Osteoblast (primary cell): ENCODE measurements at regions not wholly inside any gene's neighbourhood (a gene's known extent, or its start where the extent isn't known, plus 50 kb on each side); places are given as distances from the start of the nearest gene placed in this dataset.

Experiments
- DNase-seq: peaks from one replicate; pipeline ENCODE4 v3.0.0; 2011; ENCODE audit warnings: low spot score, mixed read lengths; ENCODE audit not compliant: insufficient read length; ENCODE audit errors: missing footprints
- H2AFZ ChIP-seq: 2 replicates; pipeline ENCODE4 v1.6.0; 2011; ENCODE audit warnings: mild to moderate bottlenecking, low read length
- H3K27ac ChIP-seq: 2 replicates; pipeline ENCODE4 v1.5.1; 2011; ENCODE audit warnings: mild to moderate bottlenecking, low read depth, low read length, moderate library complexity
- H3K27me3 ChIP-seq: 2 replicates; pipeline ENCODE4 v1.6.0; 2012; ENCODE audit warnings: mild to moderate bottlenecking, control low read depth, inconsistent platforms, low read length, moderate library complexity; ENCODE audit not compliant: insufficient read depth
- H3K36me3 ChIP-seq: 2 replicates; pipeline ENCODE4 v1.5.1; 2011; ENCODE audit warnings: mild to moderate bottlenecking, low read length, control low read depth, moderate library complexity; ENCODE audit not compliant: insufficient read depth
- H3K4me1 ChIP-seq: 2 replicates; pipeline ENCODE4 v1.5.1; 2011; ENCODE audit warnings: mild to moderate bottlenecking, low read length, control low read depth, moderate library complexity; ENCODE audit not compliant: insufficient read depth
- H3K4me2 ChIP-seq: 2 replicates; pipeline ENCODE4 v1.6.0; 2011; ENCODE audit warnings: mild to moderate bottlenecking, low read length; ENCODE audit not compliant: insufficient read depth
- H3K4me3 ChIP-seq: fragments of 200-600 bp; sonication (generic); 3 replicates; pipeline ENCODE4 v1.5.1; 2012; ENCODE audit warnings: mild to moderate bottlenecking, low read length, inconsistent platforms; ENCODE audit not compliant: insufficient read depth
- H3K79me2 ChIP-seq: 2 replicates; pipeline ENCODE4 v1.6.0; 2012; ENCODE audit warnings: mild to moderate bottlenecking, low read length, control low read depth, inconsistent platforms; ENCODE audit not compliant: insufficient read depth
- H3K9me3 ChIP-seq: 2 replicates; pipeline ENCODE4 v1.5.1; 2011; ENCODE audit warnings: low read depth, low read length, control low read depth
- H4K20me1 ChIP-seq: 2 replicates; pipeline ENCODE4 v1.6.0; 2012; ENCODE audit warnings: mild to moderate bottlenecking, low read length, control low read depth; ENCODE audit not compliant: insufficient read depth
- TF ChIP-seq, protein P1 (sequence below): IDR thresholded peaks from 2 replicates; pipeline ENCODE4 v1.5.1; 2011; ENCODE audit warnings: mild to moderate bottlenecking, low read depth, low read length, moderate library complexity; ENCODE audit errors: extremely low read depth

DNA sequence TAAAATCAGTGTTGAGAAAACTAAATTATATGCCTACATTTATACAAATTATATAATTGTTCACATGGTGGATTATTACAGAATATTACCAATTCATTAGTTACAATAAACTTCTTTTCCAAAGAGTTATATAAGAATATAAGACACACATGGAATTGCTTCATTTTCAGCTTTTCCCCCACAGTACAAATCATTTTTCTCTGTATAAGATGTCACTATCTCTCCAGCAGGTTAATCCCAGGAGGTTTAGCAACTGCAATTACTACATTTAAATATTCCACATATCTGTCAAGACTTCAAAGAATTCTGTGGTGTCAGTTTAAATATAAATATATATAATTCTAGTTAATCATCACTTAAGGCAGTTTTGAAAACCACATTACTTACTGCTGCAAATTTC is 59.6 kb upstream of the G2E3 start:
- no peaks in the 10 kb centered on the region for H3K9me3 ChIP-seq
- H3K4me2 ChIP-seq = no peak overlapping the region
- H3K4me3 ChIP-seq = no peak overlapping the region
- H3K79me2 ChIP-seq = no peaks in the 10 kb centered on the region
- no peaks in the 10 kb centered on the region for H3K4me1 ChIP-seq
- no peak for DNase-seq
- no peaks in the 10 kb centered on the region for H3K27me3 ChIP-seq
- TF ChIP-seq, protein P1, sequence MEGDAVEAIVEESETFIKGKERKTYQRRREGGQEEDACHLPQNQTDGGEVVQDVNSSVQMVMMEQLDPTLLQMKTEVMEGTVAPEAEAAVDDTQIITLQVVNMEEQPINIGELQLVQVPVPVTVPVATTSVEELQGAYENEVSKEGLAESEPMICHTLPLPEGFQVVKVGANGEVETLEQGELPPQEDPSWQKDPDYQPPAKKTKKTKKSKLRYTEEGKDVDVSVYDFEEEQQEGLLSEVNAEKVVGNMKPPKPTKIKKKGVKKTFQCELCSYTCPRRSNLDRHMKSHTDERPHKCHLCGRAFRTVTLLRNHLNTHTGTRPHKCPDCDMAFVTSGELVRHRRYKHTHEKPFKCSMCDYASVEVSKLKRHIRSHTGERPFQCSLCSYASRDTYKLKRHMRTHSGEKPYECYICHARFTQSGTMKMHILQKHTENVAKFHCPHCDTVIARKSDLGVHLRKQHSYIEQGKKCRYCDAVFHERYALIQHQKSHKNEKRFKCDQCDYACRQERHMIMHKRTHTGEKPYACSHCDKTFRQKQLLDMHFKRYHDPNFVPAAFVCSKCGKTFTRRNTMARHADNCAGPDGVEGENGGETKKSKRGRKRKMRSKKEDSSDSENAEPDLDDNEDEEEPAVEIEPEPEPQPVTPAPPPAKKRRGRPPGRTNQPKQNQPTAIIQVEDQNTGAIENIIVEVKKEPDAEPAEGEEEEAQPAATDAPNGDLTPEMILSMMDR = no peak
- H3K27ac ChIP-seq = no peak overlapping the region
- no peaks in the 10 kb centered on the region for H3K36me3 ChIP-seq
- H4K20me1 ChIP-seq = no peaks in the 10 kb centered on the region
- no peak overlapping the region for H2AFZ ChIP-seq

DNA sequence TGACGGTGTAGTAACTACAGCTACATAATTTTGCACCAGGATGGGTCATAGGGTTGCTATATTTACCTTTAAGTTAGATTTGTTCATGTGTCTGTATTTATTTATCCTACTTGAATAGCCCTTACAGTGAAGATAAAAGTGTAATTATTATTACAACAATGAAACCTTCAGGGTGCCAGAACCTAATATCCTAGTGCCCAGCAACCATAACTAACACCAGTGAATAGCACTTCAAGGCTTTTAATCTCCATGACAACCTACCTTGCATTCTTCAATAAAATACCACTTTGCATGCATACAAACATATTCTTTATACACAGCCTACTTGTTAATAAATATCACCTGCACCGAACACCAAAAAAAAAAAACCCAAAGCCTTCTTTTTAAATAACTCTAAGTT is 58.7 kb upstream of the G2E3 start:
- no peak overlapping the region for H2AFZ ChIP-seq
- no peaks in the 10 kb centered on the region for H3K27me3 ChIP-seq
- H3K4me2 ChIP-seq = no peak overlapping the region
- H3K79me2 ChIP-seq = no peaks in the 10 kb centered on the region
- no peak for DNase-seq
- H3K36me3 ChIP-seq = no peaks in the 10 kb centered on the region
- H4K20me1 ChIP-seq = no peaks in the 10 kb centered on the region
- no peaks in the 10 kb centered on the region for H3K4me1 ChIP-seq
- TF ChIP-seq, protein P1 = no peak
- no peak overlapping the region for H3K27ac ChIP-seq
- H3K4me3 ChIP-seq = no peak overlapping the region
- H3K9me3 ChIP-seq = no peaks in the 10 kb centered on the region

DNA sequence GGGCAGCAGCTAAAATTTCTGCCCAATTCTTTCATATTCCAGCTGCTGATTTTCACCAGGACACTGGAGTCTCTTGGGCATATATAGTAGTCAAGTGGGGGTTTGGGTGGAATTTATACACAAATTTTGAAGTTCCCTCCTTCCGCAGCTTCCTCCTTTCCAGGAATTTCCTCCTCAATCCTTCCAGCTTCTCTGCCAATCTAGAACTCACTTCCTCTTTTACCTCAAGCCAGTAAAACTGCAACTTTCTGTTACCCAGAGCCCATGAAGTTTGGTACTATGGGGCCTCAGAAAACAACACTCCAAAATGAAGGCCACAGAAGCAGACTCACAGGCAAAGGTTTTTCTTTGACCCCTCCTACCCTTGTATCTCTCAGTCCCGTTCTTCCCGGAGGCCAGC is 51.7 kb upstream of the G2E3 start:
- TF ChIP-seq, protein P1 = no peak

More for the DNA sequence above, 51.7 kb upstream of the G2E3 start:
- Histone ChIP-seq H3K79me2 (no peaks in the 10 kb centered on the region), H3K36me3 (no peaks in the 10 kb centered on the region), H3K4me1 (no peaks in the 10 kb centered on the region), H2AFZ (no peak overlapping the region), H3K27me3 (no peaks in the 10 kb centered on the region), H4K20me1 (no peaks in the 10 kb centered on the region), H3K4me2 (no peak overlapping the region), H3K27ac (no peak overlapping the region), H3K4me3 (no peak overlapping the region), H3K9me3 (no peaks in the 10 kb centered on the region)
- DNase-seq = no peak
